ENCODE measurements at regions not wholly inside any gene's neighbourhood (a gene's known extent, or its start where the extent isn't known, plus 50 kb on each side); places are given as distances from the start of the nearest gene placed in this dataset.

- TF ChIP-seq, protein P1, sequence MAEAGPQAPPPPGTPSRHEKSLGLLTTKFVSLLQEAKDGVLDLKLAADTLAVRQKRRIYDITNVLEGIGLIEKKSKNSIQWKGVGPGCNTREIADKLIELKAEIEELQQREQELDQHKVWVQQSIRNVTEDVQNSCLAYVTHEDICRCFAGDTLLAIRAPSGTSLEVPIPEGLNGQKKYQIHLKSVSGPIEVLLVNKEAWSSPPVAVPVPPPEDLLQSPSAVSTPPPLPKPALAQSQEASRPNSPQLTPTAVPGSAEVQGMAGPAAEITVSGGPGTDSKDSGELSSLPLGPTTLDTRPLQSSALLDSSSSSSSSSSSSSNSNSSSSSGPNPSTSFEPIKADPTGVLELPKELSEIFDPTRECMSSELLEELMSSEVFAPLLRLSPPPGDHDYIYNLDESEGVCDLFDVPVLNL (CRISPR knock-in tag; IDR thresholded peaks at IDR 0.05; ENCODE audit: borderline replicate concordance, low read depth) = no peak
- TF ChIP-seq, protein P2, sequence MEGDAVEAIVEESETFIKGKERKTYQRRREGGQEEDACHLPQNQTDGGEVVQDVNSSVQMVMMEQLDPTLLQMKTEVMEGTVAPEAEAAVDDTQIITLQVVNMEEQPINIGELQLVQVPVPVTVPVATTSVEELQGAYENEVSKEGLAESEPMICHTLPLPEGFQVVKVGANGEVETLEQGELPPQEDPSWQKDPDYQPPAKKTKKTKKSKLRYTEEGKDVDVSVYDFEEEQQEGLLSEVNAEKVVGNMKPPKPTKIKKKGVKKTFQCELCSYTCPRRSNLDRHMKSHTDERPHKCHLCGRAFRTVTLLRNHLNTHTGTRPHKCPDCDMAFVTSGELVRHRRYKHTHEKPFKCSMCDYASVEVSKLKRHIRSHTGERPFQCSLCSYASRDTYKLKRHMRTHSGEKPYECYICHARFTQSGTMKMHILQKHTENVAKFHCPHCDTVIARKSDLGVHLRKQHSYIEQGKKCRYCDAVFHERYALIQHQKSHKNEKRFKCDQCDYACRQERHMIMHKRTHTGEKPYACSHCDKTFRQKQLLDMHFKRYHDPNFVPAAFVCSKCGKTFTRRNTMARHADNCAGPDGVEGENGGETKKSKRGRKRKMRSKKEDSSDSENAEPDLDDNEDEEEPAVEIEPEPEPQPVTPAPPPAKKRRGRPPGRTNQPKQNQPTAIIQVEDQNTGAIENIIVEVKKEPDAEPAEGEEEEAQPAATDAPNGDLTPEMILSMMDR (IDR thresholded peaks at IDR 0.05) = no peak
- no peak for TF ChIP-seq TCF7 (CRISPR knock-in tag; IDR thresholded peaks at IDR 0.05; ENCODE audit: low read depth)
- no peak for TF ChIP-seq TEAD4 (CRISPR knock-in tag; IDR thresholded peaks at IDR 0.05)
- no peak for TF ChIP-seq ZNF232 (CRISPR knock-in tag; IDR thresholded peaks at IDR 0.05)
- TF ChIP-seq CREB1 (CRISPR knock-in tag; IDR thresholded peaks at IDR 0.05) = no peak
- TF ChIP-seq ATF3 (CRISPR knock-in tag; conservative IDR thresholded peaks at IDR 0.05) = no peak
- no peak for TF ChIP-seq ZNF425 (CRISPR knock-in tag; conservative IDR thresholded peaks at IDR 0.05)
- no peak for TF ChIP-seq IRF2 (CRISPR knock-in tag; IDR thresholded peaks at IDR 0.05; ENCODE audit: borderline replicate concordance, low read depth)
- TF ChIP-seq ZNF416 (CRISPR knock-in tag; IDR thresholded peaks at IDR 0.05) = no peak
- no peak for TF ChIP-seq KAT7 (CRISPR knock-in tag; IDR thresholded peaks at IDR 0.05; ENCODE audit: borderline replicate concordance)
- no peak for TF ChIP-seq ELF4 (CRISPR knock-in tag; IDR thresholded peaks at IDR 0.05; ENCODE audit: low read depth)
Measured at GRCh38 chr13:107289540-107289939, 721.6 kb upstream of the ARGLU1 start.
